ENCODE measurements at regions not wholly inside any gene's neighbourhood (a gene's known extent, or its start where the extent isn't known, plus 50 kb on each side); places are given as distances from the start of the nearest gene placed in this dataset.

DNA sequence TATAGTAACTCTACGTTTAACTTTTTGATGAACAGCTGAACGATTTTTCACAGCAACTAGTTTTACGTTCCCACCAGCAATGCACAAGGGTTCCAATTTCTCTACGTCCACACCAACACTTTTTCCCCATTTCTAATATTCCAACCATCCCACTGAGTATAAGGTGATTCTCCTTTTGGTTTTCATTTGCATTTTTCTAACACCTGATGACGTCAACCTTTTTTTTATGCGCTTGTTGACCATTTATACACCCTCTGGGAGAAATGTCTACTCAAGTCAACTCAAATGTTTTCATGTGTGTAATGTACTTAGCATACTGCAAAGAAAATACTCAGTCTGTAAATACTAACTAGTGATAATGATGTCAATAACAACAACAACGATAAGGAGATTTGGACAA lies 177.2 kb upstream of the TENM3 start:
- DNase-seq, result no peak

GRCh38 chr4:182067828-182068227 lies 175.4 kb upstream of the TENM3 start:
- DNase-seq, result no peak

DNA sequence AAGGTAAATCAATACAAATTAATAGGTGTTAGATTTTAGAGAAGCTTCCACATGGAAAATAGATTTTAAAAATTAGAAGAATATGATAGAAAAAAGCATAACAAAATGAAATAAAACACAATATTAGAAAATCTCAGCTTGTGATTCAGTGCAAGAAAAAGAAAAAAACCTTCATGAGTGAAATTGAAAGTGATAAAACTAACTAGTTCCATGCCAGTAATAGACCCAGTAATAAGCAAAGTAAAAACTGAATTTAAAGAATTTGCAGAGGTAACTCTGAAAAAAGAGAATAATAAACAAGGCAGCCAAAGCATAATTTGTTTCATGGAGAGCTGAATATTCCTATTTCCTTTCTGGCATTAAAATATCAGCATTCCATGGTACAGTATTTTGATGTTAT lies 174.3 kb upstream of the TENM3 start:
- no peak for DNase-seq

DNA sequence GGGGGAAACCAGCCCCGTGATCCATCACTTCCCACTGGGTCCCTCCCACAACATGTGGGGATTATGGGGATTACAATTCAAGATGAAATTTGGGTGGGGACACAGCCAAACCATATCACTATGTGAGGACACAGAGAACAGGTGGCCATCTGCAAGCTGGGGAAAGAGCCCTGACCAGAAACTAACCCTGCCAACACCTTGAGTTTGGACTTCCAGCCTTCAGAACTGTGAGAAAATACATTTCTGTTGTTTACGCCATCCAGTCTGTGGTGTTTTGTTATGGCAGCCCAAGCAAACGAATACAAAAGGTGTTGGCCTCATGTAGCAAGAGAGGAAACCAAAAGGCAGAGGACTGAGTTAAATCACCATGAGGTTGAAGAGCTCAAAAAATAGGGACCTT lies 169.9 kb upstream of the TENM3 start:
- no peak for DNase-seq

DNA sequence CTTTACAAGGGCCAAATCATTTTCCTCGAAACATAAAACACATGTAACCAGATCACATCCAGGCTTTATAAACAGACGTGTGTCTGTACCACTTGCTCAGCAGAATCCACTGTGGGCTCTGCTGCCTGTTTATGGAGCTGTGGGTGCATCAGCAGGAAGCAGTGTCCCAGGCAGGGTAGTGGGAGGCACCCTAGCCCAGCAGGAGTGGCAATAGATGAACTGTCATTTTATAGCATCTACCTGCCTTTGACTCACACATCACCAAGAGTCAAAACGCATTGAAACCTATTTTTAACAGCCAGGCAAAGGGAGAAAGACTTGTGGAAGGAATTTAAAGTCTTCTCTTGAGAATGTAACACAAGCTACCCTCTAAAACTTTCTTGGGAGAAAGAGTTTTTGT lies 169.1 kb upstream of the TENM3 start:
- DNase-seq, result no peak

DNA sequence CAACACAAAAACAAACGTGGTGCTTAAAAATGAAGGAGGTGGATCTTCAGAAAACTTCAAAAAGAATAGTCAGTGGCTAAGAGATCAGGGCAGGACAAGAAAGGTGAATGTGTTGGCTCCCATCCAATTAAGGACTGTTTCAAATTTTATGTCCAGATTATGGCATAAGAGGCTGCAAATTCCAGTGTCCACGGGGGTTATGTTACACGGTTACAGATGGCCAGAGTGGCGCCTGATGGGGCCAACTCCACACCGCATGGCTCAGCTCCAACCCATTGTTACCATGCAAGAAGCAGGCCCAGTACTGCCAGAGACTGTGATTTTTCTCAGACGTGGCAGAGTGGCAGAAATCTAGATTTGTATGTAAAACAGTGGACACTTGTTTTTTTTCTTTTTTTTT lies 168.4 kb upstream of the TENM3 start:
- DNase-seq, result no peak

GRCh38 chr4:182082910-182083309 lies 160.3 kb upstream of the TENM3 start:
- no peak for DNase-seq

GRCh38 chr4:182083671-182084410 lies 159.4 kb upstream of the TENM3 start:
- DNase-seq, result no peak

DNA sequence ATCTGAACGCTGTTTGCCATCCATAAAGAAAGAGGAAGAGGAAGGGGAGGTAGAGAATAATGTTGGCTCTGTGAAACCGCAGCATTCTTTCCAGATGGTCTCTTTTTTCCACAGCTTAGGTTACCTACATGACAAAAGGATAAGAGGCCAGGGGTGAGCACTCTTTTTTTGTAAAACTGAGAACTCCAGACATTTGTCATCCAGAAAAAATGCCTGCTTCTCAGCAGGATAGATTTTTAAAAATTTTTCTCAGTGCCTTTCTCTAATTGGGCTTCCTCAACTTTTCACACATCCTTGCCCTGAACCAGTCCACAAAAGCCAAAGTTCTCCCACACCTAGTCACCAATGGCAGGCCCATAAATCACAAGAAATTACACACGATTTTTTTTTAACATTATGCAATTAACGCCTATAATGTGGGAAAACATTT lies 158.1 kb upstream of the TENM3 start:
- no peak for DNase-seq

DNA sequence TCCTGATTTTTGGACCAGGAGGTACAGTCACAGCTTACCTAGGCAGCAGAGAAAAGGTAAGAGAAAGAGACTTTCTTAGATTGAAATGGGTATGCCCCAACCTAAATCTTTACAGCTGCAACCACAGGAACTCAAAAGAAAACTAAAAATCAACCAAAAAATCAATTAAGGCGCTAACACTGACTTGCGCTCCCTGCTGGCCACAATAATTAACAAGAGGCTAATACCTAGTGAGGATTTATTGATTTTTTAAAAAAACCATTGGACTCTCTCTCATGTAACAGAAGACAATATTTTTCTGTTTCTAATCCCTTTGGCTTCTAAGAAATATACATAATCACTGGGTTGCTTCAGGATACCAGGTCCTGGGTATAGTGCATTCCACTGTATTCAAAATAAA lies 153.9 kb upstream of the TENM3 start:
- DNase-seq, result no peak

GRCh38 chr4:182090186-182090585 lies 153.0 kb upstream of the TENM3 start:
- DNase-seq, result no peak

GRCh38 chr4:182091128-182091527 lies 152.1 kb upstream of the TENM3 start:
- DNase-seq, result no peak

DNA sequence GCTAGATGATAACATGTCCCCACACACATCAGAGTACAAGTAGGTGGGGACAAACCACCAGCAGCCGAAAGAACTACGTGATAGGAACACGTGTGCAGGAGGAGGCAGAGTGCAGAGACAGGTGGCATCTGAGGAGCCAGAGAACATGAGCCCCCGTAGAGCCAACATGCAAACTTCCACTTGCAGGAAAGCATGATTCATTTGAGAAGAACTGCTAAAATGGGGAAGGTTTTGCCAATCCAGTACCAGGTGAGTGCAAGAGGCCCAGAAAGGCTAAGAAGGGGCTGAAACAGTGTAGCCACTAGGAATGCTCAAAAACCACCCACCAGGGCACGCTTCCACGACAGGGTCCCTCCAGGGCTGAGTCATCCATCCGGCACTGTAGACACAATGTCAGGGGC lies 149.8 kb upstream of the TENM3 start:
- DNase-seq, result no peak

- DNase-seq, result no peak
These were observed 149.3 kb upstream of the TENM3 start for GRCh38 chr4:182093935-182094334.

DNA sequence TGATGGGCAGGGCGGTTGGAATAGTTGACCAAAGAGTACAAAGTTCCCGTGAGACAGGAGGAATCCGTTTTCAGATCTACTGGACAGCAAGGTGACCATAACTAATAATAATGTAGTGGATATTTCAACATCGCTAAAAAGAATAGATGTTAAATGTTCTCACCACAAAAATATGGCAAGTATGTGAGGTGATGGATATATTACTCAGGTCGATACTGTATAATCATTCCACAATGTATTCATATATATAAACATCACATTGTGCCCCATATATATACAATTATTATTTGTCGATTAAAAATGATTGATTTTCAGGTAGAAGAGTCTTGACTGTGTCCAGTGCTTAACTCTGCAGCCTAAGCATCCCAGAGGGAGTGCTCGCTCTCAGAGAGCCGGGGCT lies 141.6 kb upstream of the TENM3 start:
- no peak for DNase-seq

GRCh38 chr4:182102576-182102975 lies 140.6 kb upstream of the TENM3 start:
- no peak for DNase-seq

- no peak for DNase-seq
These were observed 139.4 kb upstream of the TENM3 start for GRCh38 chr4:182103614-182104319.

DNA sequence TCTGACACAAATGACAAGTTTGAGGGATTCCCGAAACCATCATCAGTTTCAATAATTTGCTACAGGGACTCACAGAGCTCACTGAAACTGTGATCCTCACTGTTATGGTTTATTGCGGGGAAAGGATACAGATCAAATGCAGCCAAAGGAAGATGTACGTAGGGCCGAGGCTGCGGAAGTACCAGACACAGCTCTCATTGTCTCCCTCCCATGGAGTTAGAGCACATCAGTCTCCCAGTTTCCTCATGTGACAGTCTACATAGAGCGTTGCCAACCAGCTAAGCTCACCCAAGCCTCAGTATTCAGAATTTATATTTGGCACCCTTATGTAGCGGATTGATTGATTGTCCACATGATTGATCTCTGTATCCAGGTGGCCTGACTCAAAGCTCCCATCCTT lies 137.8 kb upstream of the TENM3 start:
- DNase-seq, result no peak

DNA sequence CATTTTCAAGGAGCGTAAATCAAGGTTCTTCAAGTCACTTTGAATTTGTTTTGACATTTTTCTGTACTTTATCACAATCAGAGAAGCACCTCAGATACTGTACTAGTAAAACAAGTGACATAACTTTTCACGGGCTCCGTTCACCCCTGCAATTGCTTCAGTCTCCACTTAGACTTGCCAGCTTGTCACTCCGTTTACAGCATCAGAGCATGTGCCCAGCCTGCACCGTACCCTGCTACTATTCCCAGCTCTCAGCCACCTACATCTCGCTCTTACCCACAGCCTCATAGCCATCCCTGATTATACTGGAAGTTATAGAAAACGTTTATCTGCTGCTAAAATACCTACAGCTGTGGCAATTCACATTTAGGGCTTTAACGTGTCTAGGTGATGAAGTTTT lies 135.3 kb upstream of the TENM3 start:
- DNase-seq, result no peak

DNA sequence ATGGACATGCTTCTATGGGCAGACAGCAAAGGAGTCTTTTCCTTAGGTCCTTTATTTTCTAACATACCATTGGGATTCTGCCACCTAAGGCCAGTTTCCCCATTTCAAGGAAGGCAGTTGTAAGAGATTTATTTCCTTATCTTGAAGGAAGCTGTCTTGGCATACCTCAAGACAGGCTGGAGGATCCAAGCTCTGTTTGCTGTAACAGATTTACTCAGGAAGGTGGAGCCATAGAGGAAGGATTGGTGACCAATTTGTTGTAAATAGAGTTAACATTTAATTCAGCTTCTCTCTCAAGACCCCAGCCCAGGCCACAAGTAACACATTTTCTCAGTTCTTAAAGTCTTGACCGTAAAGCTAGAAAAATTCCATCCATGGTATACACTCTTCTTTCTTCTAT lies 131.6 kb upstream of the TENM3 start:
- no peak for DNase-seq

- no peak for DNase-seq
These were observed 129.4 kb upstream of the TENM3 start for GRCh38 chr4:182113779-182114178.

DNA sequence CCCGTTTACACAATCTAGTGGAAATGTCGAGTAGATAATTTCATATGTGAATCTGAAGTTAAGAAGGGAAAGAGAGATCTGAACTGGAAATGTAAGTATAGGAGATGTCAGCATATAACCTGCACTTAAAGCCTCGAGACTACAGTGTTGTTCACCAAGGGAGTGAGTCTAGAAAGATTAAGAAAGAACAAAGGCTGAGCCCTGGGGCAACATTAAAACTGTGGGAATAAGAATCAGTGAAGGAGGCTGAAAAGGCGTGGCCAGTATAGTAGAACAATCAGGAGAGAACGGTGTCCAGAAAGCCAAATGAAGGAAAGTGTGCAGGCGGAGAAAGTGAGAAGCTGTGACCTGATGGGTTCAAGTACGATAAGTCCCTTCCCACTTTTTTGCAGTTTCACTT lies 118.8 kb upstream of the TENM3 start:
- DNase-seq, result no peak

DNA sequence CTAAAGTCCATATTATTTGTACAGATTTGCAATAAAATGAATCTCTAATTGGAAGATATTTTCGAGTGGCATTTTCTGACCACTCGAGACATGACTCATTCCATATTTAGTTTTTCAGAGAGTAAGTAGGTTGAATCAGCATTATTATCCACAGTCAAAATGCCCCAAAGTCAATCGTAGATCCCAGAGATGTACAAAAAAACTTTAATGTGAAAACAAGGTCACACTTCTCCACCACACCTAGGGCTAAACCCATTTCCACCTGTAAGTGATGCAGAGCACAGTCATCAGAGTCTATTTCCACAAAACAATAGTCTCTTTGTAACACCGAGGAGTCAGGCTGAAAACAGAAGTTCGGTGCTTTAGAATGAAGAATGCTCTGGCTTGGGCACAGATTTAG lies 117.1 kb upstream of the TENM3 start:
- no peak for DNase-seq

DNA sequence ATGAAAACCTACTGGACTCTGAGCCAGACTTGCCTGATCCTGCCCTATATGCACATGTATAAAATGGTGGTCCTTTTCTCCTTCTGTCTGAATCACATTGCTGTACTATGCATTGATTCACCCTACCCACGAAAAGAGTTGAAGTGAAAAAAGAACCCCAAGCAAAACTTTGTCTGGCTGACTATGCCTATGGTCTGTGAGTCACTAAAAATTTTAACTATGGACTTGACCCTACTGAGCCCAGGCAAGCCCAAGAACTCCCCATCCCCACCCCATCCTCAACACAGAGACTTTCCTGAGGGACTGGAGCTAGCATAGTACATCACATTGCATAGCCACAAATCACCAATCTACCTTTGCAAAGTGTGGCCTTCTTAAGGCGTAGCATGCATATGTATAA lies 116.6 kb upstream of the TENM3 start:
- no peak for DNase-seq

- no peak for DNase-seq
These were observed 110.2 kb upstream of the TENM3 start for GRCh38 chr4:182133033-182133432.

All from activated CD4-positive, alpha-beta T cell treated with anti-CD3 and anti-CD28 coated beads for 1 hour (primary cell).